ENCODE measurements at regions not wholly inside any gene's neighbourhood (a gene's known extent, or its start where the extent isn't known, plus 50 kb on each side); places are given as distances from the start of the nearest gene placed in this dataset.

DNA sequence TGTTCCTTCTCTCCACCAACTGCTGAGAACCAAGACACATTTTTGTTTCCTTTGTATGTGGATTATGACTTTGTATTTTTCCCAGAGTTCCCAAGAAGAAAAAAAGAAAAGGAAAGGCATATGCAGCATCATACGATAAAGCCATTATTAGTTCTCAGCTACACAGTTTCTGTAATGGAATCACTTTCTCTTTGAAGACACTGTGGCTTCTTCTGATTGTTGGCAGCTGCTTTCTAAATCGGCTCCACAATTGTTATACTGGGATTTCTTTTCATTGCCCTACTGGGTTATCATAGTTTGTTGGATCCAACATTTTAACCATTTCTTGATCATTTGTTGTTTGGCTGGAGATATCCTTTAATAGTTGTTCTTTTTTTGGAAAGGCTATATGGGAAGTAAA lies 89.5 kb upstream of the HIVEP3 start:
- no peaks in the 10 kb centered on the region for H3K36me3 ChIP-seq (ENCODE audit: control insufficient read depth, insufficient read depth, low read length)
- H3K27me3 ChIP-seq (ENCODE audit: control insufficient read depth, insufficient read depth, low read length): no peaks in the 10 kb centered on the region
- no CpG with 5 or more reads among the region's 2 CpGs for WGBS (ENCODE audit: insufficient coverage)
- H3K4me3 ChIP-seq (ENCODE audit: low read length): no peak overlapping the region
- no peaks in the 10 kb centered on the region for H3K4me1 ChIP-seq (ENCODE audit: control insufficient read depth, insufficient read depth, low read length)
- peak; percentile 5 for DNase-seq
- no peak overlapping the region for H3K27ac ChIP-seq (ENCODE audit: low read length)
- H3K9me3 ChIP-seq (replicated peaks; ENCODE audit: control insufficient read depth, low read depth, low read length): no peaks in the 10 kb centered on the region

DNA sequence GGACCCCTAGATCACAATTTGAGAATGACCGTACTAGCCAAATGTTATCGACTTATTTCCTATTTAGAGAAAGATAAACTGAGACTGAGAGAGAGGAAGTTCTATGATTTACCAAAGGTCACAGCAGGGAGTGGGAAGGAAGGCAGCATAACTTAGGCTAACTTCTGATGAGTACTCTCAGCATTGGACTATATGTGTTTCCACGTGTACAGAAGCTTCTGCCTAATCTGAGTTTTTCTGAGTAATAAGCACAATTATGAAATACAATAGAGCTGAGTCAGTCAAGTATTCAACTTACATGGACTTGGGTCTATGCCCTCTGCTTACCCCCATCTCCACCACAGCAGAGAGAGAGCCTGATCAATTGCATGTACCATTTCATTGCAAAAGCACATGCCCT lies 88.1 kb upstream of the HIVEP3 start:
- no CpG with 5 or more reads among the region's 3 CpGs for WGBS (ENCODE audit: insufficient coverage)
- Histone ChIP-seq H3K4me1 (ENCODE audit: control insufficient read depth, insufficient read depth, low read length) (no peaks in the 10 kb centered on the region), H3K27ac (ENCODE audit: low read length) (no peak overlapping the region), H3K36me3 (ENCODE audit: control insufficient read depth, insufficient read depth, low read length) (no peaks in the 10 kb centered on the region), H3K27me3 (ENCODE audit: control insufficient read depth, insufficient read depth, low read length) (no peaks in the 10 kb centered on the region), H3K4me3 (ENCODE audit: low read length) (no peak overlapping the region), H3K9me3 (replicated peaks; ENCODE audit: control insufficient read depth, low read depth, low read length) (no peaks in the 10 kb centered on the region)
- DNase-seq: no peak

DNA sequence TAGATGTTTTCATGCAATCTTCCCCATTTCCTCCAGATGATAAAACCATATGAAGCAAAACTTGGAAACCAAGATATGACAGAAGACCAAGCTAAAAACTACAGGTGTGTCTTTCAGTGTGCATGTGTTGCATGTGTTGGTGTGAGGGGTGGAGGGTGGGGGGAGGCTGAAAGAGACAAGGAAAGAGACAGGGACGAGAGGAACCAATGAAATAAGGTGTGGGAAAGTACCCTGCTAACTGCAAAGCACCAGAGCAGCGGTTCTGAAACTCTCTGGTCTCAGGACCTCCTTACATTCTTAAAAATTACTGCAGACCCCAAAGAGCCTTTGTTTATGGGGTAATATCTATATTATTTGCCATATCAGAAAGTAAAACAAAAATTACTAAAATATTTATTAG lies 87.4 kb upstream of the HIVEP3 start:
- H3K27ac ChIP-seq (ENCODE audit: low read length): no peak overlapping the region
- no peaks in the 10 kb centered on the region for H3K9me3 ChIP-seq (replicated peaks; ENCODE audit: control insufficient read depth, low read depth, low read length)
- no peaks in the 10 kb centered on the region for H3K27me3 ChIP-seq (ENCODE audit: control insufficient read depth, insufficient read depth, low read length)
- WGBS (ENCODE audit: insufficient coverage): no CpG with 5 or more reads among the region's 2 CpGs
- no peaks in the 10 kb centered on the region for H3K36me3 ChIP-seq (ENCODE audit: control insufficient read depth, insufficient read depth, low read length)
- H3K4me1 ChIP-seq (ENCODE audit: control insufficient read depth, insufficient read depth, low read length): no peaks in the 10 kb centered on the region
- H3K4me3 ChIP-seq (ENCODE audit: low read length): no peak overlapping the region
- no peak for DNase-seq

DNA sequence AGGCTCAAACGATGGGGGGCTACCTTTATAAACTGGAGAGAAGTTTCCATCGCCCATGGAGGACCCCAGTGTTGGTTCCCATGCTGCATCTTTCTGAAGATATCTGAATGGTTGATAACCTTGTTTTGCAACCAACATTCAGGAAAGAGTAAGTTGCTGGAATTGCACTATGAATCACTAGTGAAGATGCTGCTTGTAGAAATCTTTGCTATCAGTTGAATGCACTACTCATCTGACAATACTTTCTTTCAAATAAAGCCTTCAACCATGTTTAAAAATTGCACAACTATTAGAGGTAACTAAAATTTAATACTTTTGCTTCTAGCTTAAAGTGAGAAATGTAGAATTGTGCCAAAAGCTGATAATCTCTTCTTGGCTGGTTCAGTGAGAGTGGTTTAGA lies 86.8 kb upstream of the HIVEP3 start:
- H3K36me3 ChIP-seq (ENCODE audit: control insufficient read depth, insufficient read depth, low read length): no peaks in the 10 kb centered on the region

DNA sequence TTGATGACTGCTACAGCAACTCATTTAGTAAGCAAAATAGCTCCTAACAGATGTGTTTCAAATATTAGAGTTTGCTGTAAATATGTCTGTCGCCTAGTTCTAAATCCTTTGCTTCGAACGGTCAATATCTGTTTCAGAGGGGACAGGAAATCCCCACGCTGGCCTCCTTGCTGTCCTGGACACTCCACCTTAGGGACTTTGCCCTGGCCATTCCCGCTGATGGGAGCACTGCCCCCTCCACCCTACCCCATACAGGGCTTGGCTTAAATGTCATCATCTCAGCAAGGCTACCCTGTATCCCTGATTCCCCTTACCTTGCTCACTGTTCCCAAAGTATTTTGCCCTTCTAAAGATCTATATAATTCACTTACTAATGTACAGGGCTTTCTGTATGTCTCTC lies 86.1 kb upstream of the HIVEP3 start:
- no peak overlapping the region for H3K4me3 ChIP-seq (ENCODE audit: low read length)
- no peaks in the 10 kb centered on the region for H3K4me1 ChIP-seq (ENCODE audit: control insufficient read depth, insufficient read depth, low read length)
- no peaks in the 10 kb centered on the region for H3K9me3 ChIP-seq (replicated peaks; ENCODE audit: control insufficient read depth, low read depth, low read length)
- H3K27ac ChIP-seq (ENCODE audit: low read length): no peak overlapping the region
- H3K36me3 ChIP-seq (ENCODE audit: control insufficient read depth, insufficient read depth, low read length): no peaks in the 10 kb centered on the region
- H3K27me3 ChIP-seq (ENCODE audit: control insufficient read depth, insufficient read depth, low read length): no peaks in the 10 kb centered on the region
- WGBS (ENCODE audit: insufficient coverage): 77% methylated on average over 4 of the region's 5 CpGs
- DNase-seq: no peak

More for the DNA sequence above, 86.8 kb upstream of the HIVEP3 start:
- 70% methylated on average over 2 of the region's 2 CpGs for WGBS (ENCODE audit: insufficient coverage)
- Histone ChIP-seq H3K27me3 (ENCODE audit: control insufficient read depth, insufficient read depth, low read length) (no peaks in the 10 kb centered on the region), H3K4me3 (ENCODE audit: low read length) (no peak overlapping the region), H3K4me1 (ENCODE audit: control insufficient read depth, insufficient read depth, low read length) (no peaks in the 10 kb centered on the region), H3K9me3 (replicated peaks; ENCODE audit: control insufficient read depth, low read depth, low read length) (no peaks in the 10 kb centered on the region), H3K27ac (ENCODE audit: low read length) (no peak overlapping the region)
- DNase-seq: no peak

DNA sequence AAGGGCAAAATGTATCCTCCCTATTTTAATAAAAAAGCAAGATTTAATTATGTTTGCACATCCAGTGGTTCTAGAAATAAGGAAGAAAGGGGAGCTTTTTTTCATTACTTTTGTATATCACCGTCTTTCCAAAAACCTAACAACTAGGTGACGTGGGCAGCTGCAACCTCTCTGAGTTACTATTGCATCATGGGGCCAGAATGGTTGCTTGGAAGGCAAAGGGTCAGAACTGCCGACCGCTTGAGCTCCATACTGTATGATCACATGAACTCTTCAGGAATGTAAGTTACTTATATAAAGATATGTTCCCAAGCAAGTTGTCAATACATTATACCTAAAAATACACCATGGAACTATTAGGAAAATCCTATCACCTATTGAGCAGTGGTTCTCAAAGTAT lies 85.6 kb upstream of the HIVEP3 start:
- no peak for DNase-seq
- H3K4me3 ChIP-seq (ENCODE audit: low read length): no peak overlapping the region
- no peaks in the 10 kb centered on the region for H3K4me1 ChIP-seq (ENCODE audit: control insufficient read depth, insufficient read depth, low read length)
- no peak overlapping the region for H3K27ac ChIP-seq (ENCODE audit: low read length)
- no CpG with 5 or more reads among the region's 4 CpGs for WGBS (ENCODE audit: insufficient coverage)
- no peaks in the 10 kb centered on the region for H3K36me3 ChIP-seq (ENCODE audit: control insufficient read depth, insufficient read depth, low read length)
- no peaks in the 10 kb centered on the region for H3K9me3 ChIP-seq (replicated peaks; ENCODE audit: control insufficient read depth, low read depth, low read length)
- no peaks in the 10 kb centered on the region for H3K27me3 ChIP-seq (ENCODE audit: control insufficient read depth, insufficient read depth, low read length)

DNA sequence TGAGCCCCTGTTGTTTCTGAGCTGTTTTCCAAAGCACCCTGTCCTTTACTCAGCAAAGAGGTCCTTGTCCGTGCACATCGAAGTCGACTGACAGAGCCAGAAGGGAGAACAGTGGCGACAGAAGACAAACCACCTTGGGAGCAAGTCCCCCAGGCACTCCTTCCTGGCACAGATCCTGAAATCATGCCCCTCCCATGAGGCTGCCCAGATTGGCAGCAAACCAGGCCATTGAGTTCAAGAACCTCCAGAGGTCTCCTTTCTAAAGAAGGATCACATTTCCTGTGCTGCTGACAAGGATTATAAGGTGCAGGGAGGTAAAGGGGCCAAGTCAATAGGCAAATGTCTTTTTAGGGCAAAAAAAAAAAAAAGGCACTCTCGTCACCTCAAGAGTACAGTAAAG lies 84.7 kb upstream of the HIVEP3 start:
- H3K4me1 ChIP-seq (ENCODE audit: control insufficient read depth, insufficient read depth, low read length): no peaks in the 10 kb centered on the region
- WGBS (ENCODE audit: insufficient coverage): 81% methylated on average over 4 of the region's 5 CpGs
- DNase-seq: peak; percentile 13
- no peak overlapping the region for H3K4me3 ChIP-seq (ENCODE audit: low read length)
- H3K9me3 ChIP-seq (replicated peaks; ENCODE audit: control insufficient read depth, low read depth, low read length): no peaks in the 10 kb centered on the region
- no peaks in the 10 kb centered on the region for H3K27me3 ChIP-seq (ENCODE audit: control insufficient read depth, insufficient read depth, low read length)
- no peak overlapping the region for H3K27ac ChIP-seq (ENCODE audit: low read length)
- H3K36me3 ChIP-seq (ENCODE audit: control insufficient read depth, insufficient read depth, low read length): no peaks in the 10 kb centered on the region

DNA sequence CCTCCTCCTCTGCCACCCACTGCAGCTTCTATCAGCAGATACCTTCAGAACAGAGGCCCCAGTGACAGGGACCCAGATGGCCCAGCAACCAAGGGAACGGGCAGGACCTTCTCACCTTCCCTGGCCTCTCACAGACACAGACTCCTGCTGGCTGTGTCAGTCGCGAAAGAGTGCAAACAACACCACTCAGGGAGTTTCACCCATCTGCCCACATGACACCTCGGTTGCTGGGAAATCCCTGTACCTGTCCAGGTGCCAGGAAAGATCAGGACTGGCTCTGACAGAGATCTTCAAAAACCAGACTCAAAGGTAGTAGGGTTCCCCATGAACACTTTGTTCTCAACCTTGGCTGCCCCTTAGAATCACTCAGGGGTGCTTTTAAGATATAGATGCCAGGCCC lies 83.5 kb upstream of the HIVEP3 start:
- no peaks in the 10 kb centered on the region for H3K9me3 ChIP-seq (replicated peaks; ENCODE audit: control insufficient read depth, low read depth, low read length)
- DNase-seq: no peak
- WGBS (ENCODE audit: insufficient coverage): 43% methylated on average over 3 of the region's 4 CpGs
- H3K4me1 ChIP-seq (ENCODE audit: control insufficient read depth, insufficient read depth, low read length): no peaks in the 10 kb centered on the region
- no peaks in the 10 kb centered on the region for H3K36me3 ChIP-seq (ENCODE audit: control insufficient read depth, insufficient read depth, low read length)
- no peaks in the 10 kb centered on the region for H3K27me3 ChIP-seq (ENCODE audit: control insufficient read depth, insufficient read depth, low read length)
- no peak overlapping the region for H3K4me3 ChIP-seq (ENCODE audit: low read length)
- H3K27ac ChIP-seq (ENCODE audit: low read length): no peak overlapping the region

DNA sequence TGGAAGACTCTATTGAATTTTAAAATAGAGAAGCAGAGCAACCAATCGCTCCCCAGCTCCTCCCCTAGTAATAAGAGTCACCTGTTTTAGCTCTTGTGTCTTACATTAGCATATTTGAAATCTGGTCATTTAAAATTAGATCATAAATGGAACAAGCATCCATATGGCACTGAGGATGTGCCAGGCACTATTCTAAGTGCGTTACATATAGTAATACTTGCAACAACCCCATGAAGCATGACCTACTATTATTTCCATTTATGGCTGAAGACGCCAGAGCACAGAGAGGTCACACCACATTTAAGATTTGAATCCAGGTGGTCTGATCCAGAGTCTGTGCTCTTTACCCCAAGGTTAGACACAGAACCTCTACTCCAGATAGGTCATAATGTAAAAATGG lies 82.0 kb upstream of the HIVEP3 start:
- WGBS (ENCODE audit: insufficient coverage): 100% methylated on average over 1 of the region's 3 CpGs
- no peaks in the 10 kb centered on the region for H3K27me3 ChIP-seq (ENCODE audit: control insufficient read depth, insufficient read depth, low read length)
- no peaks in the 10 kb centered on the region for H3K4me1 ChIP-seq (ENCODE audit: control insufficient read depth, insufficient read depth, low read length)
- no peak for DNase-seq
- H3K36me3 ChIP-seq (ENCODE audit: control insufficient read depth, insufficient read depth, low read length): no peaks in the 10 kb centered on the region
- no peaks in the 10 kb centered on the region for H3K9me3 ChIP-seq (replicated peaks; ENCODE audit: control insufficient read depth, low read depth, low read length)
- H3K27ac ChIP-seq (ENCODE audit: low read length): no peak overlapping the region
- H3K4me3 ChIP-seq (ENCODE audit: low read length): no peak overlapping the region

DNA sequence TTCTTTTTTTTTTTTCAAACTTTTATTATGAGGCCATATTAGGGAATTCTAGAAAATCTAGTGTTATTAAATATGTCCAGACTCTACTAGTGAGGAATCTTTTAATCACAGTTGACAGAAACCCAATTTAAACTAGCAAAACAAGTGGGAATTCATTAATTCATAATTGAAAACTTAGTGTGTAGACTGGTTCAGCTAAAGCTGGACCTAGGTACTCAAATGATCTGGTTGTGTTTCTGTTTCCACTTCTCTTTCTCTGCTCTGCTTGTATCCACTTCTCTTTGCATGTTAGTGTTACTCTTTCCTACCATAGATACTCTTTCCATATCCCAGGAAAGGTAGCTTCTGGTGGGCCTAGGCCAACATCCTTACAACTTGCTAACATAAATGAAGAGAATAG lies 81.2 kb upstream of the HIVEP3 start:
- Histone ChIP-seq H3K27ac (ENCODE audit: low read length) (no peak overlapping the region), H3K4me1 (ENCODE audit: control insufficient read depth, insufficient read depth, low read length) (no peaks in the 10 kb centered on the region), H3K9me3 (replicated peaks; ENCODE audit: control insufficient read depth, low read depth, low read length) (no peaks in the 10 kb centered on the region), H3K36me3 (ENCODE audit: control insufficient read depth, insufficient read depth, low read length) (no peaks in the 10 kb centered on the region), H3K4me3 (ENCODE audit: low read length) (no peak overlapping the region), H3K27me3 (ENCODE audit: control insufficient read depth, insufficient read depth, low read length) (no peaks in the 10 kb centered on the region)
- no peak for DNase-seq

DNA sequence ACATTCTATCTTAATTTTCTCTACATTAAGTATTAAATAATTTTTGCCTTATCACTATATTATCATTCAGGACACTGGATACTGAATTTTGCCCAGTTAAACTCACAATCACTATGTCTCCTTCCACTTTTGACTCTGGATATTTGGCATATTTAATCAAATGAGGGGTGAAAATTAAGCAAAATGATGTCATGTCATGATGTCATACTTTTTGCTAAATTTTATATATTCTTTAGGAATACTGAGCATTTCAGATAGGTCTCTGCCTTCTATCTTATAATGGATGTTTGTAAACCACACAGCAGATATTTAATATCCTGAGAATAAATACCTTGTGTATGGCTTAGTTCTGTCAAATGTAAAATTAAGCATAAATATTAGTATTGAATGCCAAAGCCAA lies 79.5 kb upstream of the HIVEP3 start:
- no peak overlapping the region for H3K4me3 ChIP-seq (ENCODE audit: low read length)
- DNase-seq: no peak
- H3K9me3 ChIP-seq (replicated peaks; ENCODE audit: control insufficient read depth, low read depth, low read length): no peaks in the 10 kb centered on the region
- H3K4me1 ChIP-seq (ENCODE audit: control insufficient read depth, insufficient read depth, low read length): no peaks in the 10 kb centered on the region
- H3K27me3 ChIP-seq (ENCODE audit: control insufficient read depth, insufficient read depth, low read length): no peaks in the 10 kb centered on the region
- no peak overlapping the region for H3K27ac ChIP-seq (ENCODE audit: low read length)
- H3K36me3 ChIP-seq (ENCODE audit: control insufficient read depth, insufficient read depth, low read length): no peaks in the 10 kb centered on the region
